A549 (cell line): ENCODE measurements at regions not wholly inside any gene's neighbourhood (a gene's known extent, or its start where the extent isn't known, plus 50 kb on each side); places are given as distances from the start of the nearest gene placed in this dataset.

Experiments used
- CTCF ChIP-seq: fragments of >200 bp; sonication (Bioruptor Twin); formaldehyde crosslinking; IDR thresholded peaks from 3 replicates; pipeline ENCODE4 v1.5.1; 2016
- NFE2L2 ChIP-seq: fragments of 150-350 bp; conservative IDR thresholded peaks from 2 replicates; pipeline ENCODE4 v1.6.1; 2014; ENCODE audit warnings: low read length

- no peak for TF ChIP-seq CTCF
- no peak for TF ChIP-seq NFE2L2
Measured at GRCh38 chr3:176873261-176873660, 324.0 kb downstream of the TBL1XR1 start.
